ENCODE measurements at regions not wholly inside any gene's neighbourhood (a gene's known extent, or its start where the extent isn't known, plus 50 kb on each side); places are given as distances from the start of the nearest gene placed in this dataset.
"Not testable (repeated sequence)": the region's sequence is repeated elsewhere in the genome, so short reads cannot be mapped to it uniquely, and the experiment has no call there.

GRCh38 chrX:40788698-40789097, 53.4 kb upstream of the MED14 start:
- TF ChIP-seq, protein P1, sequence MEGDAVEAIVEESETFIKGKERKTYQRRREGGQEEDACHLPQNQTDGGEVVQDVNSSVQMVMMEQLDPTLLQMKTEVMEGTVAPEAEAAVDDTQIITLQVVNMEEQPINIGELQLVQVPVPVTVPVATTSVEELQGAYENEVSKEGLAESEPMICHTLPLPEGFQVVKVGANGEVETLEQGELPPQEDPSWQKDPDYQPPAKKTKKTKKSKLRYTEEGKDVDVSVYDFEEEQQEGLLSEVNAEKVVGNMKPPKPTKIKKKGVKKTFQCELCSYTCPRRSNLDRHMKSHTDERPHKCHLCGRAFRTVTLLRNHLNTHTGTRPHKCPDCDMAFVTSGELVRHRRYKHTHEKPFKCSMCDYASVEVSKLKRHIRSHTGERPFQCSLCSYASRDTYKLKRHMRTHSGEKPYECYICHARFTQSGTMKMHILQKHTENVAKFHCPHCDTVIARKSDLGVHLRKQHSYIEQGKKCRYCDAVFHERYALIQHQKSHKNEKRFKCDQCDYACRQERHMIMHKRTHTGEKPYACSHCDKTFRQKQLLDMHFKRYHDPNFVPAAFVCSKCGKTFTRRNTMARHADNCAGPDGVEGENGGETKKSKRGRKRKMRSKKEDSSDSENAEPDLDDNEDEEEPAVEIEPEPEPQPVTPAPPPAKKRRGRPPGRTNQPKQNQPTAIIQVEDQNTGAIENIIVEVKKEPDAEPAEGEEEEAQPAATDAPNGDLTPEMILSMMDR (conservative IDR thresholded peaks at IDR 0.05 in 1 of 2, IDR thresholded peaks at IDR 0.05 in 1 of 2; ENCODE audit: extremely low read depth in 1 of 2, insufficient read depth in 1 of 2, low read depth in 1 of 2, low read length in 2 of 2), result not testable (repeated sequence)
- not testable (repeated sequence) for TF ChIP-seq EZH2 (IDR thresholded peaks at IDR 0.05; ENCODE audit: borderline replicate concordance, low read length)

All from mammary epithelial cell (primary cell).